HCT116 (cell line): ENCODE measurements at regions not wholly inside any gene's neighbourhood (a gene's known extent, or its start where the extent isn't known, plus 50 kb on each side); places are given as distances from the start of the nearest gene placed in this dataset.

Source experiments
- POLR2AphosphoS5 ChIP-seq: IDR thresholded peaks from 2 replicates; pipeline ENCODE4 v1.6.1; 2011; ENCODE audit warnings: mild to moderate bottlenecking, low read depth, low read length, moderate library complexity
- RAD21 ChIP-seq: IDR thresholded peaks from 2 replicates; pipeline ENCODE4 v1.6.1; 2012; ENCODE audit warnings: low read depth, mild to moderate bottlenecking
- REST ChIP-seq: IDR thresholded peaks from 2 replicates; pipeline ENCODE4 v1.6.1; 2012; ENCODE audit warnings: low read depth
- SP1 ChIP-seq: IDR thresholded peaks from 2 replicates; pipeline ENCODE4 v1.6.1; 2012; ENCODE audit warnings: low read depth
- ZFX ChIP-seq: fragments of 450-650 bp; IDR thresholded peaks from 2 replicates; pipeline ENCODE4 v1.6.1; 2017
- TF ChIP-seq, protein P1 (sequence below), 3 experiments: fragments of 200-600 bp in 1 of 3; sonication (generic) in 1 of 3; IDR thresholded peaks in 2 of 3; conservative IDR thresholded peaks in 1 of 3; 2 replicates each; pipeline ENCODE4 v1.5.1; 2012 to 2017; ENCODE audit warnings: low read depth in 2 of 3, low read length in 2 of 3, antibody characterized with exemption in 1 of 3, borderline replicate concordance in 1 of 3, control low read depth in 1 of 3, mild to moderate bottlenecking in 1 of 3, mixed read lengths in 1 of 3, mixed run types in 1 of 3, moderate library complexity in 1 of 3; ENCODE audit not compliant: insufficient read depth in 1 of 3
- TF ChIP-seq, protein P2 (sequence below): IDR thresholded peaks from 2 replicates; pipeline ENCODE4 v1.6.1; 2012

DNA sequence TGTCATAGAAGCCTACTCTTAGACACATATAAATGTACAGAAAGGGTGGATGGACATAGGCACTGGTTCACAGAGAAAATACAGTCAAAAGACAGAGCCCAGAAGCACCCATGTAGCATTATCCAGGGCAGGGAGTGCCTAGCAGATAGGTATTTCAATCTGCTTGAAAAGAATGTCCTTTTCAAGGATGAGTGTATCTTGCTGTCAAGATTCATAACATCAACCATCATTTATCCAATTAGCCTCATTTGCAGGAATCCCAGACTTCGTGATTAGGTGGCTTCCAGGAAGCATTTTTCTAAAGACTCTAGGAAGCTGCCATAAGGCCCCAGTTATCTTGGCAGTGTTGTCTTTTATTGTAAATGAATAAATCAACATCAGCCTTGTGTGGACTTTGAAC, 55.6 kb downstream of the SCN11A start:
- TF ChIP-seq RAD21 (no peak), SP1 (no peak), POLR2AphosphoS5 (no peak), ZFX (no peak), REST (no peak)
- TF ChIP-seq, protein P1, sequence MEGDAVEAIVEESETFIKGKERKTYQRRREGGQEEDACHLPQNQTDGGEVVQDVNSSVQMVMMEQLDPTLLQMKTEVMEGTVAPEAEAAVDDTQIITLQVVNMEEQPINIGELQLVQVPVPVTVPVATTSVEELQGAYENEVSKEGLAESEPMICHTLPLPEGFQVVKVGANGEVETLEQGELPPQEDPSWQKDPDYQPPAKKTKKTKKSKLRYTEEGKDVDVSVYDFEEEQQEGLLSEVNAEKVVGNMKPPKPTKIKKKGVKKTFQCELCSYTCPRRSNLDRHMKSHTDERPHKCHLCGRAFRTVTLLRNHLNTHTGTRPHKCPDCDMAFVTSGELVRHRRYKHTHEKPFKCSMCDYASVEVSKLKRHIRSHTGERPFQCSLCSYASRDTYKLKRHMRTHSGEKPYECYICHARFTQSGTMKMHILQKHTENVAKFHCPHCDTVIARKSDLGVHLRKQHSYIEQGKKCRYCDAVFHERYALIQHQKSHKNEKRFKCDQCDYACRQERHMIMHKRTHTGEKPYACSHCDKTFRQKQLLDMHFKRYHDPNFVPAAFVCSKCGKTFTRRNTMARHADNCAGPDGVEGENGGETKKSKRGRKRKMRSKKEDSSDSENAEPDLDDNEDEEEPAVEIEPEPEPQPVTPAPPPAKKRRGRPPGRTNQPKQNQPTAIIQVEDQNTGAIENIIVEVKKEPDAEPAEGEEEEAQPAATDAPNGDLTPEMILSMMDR (IDR thresholded peaks at IDR 0.05 in 2 of 3, conservative IDR thresholded peaks at IDR 0.05 in 1 of 3; ENCODE audit: borderline replicate concordance in 1 of 3, insufficient read depth in 1 of 3, low read depth in 2 of 3, low read length in 2 of 3): no peak
- TF ChIP-seq, protein P2, sequence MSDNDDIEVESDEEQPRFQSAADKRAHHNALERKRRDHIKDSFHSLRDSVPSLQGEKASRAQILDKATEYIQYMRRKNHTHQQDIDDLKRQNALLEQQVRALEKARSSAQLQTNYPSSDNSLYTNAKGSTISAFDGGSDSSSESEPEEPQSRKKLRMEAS: no peak
